T-helper 1 cell treated with Interleukin-12 subunit alpha and Interleukin-12 subunit beta and Interleukin-4 antibody, amounts not matched to agents 30 ng/mL and 1 ng/mL, for 36 hours (primary cell): ENCODE measurements at regions not wholly inside any gene's neighbourhood (a gene's known extent, or its start where the extent isn't known, plus 50 kb on each side); places are given as distances from the start of the nearest gene placed in this dataset.

Experiments used
- intact Hi-C: fragments of 100-400 bp; cut with micrococcal nuclease; formaldehyde crosslinking; loops from one replicate; pipeline ENCODE4 v1.15.1; 2024

DNA sequence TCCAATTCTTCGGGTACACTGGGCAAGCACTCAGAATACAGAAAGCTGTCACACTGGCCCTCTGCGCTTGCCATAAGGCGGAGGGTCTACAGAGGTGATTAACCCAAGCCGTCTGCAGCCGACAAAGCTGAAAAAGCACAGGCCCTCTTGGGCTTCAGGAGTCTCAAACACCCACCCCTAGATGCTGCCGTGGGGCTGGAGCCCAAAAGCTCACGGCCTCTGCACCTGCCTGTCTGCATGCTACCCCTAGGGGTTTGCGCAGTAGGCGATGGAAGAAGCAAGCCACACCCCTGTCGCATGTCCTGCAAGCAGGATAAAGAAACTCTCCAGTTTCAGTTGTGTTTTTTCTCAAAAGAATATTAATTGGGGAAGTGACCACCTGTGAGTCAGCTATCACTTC, 118.8 kb upstream of the PLEKHA5 start:
- intact Hi-C loops, result no loop called here

DNA sequence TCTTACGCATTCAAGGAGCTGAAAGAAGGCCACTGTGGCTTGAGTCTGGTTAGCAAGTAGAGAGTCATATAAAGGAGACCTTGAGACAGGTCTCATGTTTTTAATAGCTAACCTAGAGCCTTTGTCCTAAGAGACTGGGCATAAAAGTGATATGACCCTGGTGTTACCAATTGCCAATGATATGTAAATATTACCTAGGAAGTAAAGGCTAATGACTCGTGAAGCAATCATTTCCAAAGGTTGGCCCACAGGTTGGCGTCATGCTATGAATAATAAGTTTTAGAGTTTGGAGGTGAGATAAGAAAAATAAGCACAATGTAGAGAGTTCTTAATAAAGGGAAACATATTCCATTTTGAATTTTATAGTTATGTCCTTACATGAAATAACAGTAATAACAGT, 116.6 kb upstream of the PLEKHA5 start:
- intact Hi-C loops, result no loop called here

DNA sequence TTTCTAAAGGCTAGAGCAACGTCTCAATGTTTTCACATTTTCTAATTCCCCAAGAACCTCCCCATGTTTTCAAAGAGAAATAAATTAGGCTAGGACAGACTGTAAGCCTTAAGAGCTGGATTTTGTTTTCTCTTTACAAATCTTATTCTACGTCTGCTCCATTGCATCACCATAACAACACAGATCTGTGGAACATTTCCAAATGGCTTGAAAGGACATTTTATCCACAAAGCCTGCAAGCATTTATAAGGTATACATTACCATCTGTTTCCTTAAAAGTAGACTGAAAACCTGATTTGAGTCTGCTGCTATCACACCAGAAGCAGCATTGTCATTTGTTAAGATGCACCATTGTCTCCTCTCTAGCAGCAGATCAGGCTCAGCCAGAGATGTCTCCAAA, 115.3 kb upstream of the PLEKHA5 start:
- intact Hi-C loops, result no loop called here

DNA sequence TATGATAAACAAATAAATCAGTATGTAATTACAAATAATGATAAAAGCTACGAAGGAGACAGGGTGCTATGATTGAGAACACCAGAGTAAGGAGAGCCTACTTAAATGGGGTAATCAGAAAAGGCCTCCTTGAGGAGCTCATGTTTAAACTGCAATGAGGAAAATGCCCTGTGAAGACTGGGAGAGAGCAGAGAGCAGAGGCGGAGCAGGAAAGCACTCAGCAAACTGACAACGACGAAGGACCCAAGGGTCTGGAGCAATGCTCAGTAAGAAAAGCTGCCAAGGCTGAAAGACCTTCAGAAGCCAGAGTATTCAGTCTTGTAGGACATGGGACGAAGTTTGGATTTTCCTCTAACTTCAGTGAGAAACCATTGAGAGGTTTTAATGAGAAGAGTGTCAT, 114.2 kb upstream of the PLEKHA5 start:
- intact Hi-C loops, result no loop called here

DNA sequence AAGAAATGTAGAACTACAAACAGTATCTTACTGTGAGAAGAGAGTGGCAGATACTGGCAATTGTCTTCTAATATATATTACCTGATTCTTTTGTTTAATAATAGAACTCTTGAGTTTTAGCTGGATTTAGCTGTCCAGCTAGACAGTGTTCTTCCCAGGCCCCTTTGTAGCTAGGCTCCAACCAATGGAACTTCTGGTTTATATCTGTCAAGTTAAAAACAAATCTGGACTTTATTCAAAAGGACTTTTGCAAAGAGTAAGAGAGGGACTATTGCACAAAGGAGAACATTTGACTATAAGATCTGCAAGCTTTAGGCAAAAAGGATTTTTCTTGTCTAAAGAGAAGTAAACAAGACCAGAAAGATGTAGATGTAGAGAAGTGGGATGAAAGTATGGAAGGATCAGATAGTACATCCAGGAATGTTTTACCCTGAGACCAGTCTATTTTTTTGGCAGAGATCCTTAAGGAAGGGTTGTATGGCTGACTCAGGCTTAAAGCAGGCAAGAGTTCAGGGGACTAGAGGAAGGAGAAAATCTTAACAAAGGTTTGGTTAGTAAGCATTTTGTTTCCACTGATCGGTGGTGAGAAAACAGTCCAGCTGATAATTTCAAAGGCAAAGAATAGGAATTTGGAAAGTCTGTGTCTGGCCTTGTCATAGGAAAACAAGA, 111.1 kb upstream of the PLEKHA5 start:
- intact Hi-C loops, result no loop called here

DNA sequence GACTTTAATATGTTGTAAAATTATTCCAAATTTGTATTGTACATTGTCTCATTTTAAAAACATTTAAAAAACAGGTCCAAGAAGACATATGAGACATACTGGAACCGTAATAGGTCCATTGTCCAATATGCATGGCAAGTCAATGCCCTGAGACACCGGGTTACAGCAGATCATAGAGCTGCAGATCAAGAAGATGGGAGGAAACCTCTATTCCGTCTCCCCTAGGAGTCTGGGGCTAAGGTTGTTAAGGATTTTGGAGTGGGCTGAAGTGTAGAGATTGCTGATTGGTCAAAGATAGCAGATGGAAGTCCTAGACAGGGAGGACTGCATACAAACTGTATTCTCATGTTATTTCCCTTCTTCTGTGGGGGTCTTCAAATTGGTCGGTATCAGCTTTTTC, 108.3 kb upstream of the PLEKHA5 start:
- intact Hi-C loops, result no loop called here

DNA sequence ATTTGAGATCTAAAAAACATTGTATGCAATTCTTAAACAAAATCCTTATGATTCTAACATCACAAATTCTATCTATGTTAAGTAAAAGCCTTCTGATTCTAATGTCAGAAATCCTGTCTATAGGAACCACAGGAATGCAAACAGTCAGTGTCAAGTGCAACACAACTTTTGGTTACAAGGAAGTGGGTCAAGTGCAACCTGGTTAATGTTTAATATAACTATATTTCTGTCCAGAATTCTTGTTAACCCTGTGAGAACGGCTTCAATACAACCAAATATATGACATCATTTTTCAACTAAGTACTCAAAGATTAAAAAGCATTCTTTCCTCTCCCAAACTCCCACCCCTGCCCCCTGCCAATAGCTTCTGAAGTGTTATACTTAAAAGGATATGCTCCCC, 107.9 kb upstream of the PLEKHA5 start:
- intact Hi-C loops, result no loop called here

DNA sequence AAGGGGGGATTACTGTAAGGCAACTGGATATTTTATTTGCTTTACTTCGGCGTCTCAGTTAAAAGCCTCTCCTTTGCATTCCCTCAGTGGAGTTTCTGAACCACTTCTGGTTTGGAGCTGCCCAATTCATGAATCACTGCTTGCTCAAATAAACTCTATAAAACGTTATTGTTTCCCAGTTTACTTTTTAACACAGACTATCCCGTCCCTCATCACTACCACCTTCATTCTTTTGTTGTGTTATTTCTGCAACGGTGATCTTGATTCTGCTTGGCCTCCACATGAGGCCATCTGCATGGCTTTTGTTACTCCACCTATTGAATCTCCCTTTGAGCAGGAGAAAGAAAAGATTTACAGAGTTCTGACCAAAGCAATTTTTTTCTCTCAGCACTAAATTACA, 104.0 kb upstream of the PLEKHA5 start:
- intact Hi-C loops, result no loop called here

DNA sequence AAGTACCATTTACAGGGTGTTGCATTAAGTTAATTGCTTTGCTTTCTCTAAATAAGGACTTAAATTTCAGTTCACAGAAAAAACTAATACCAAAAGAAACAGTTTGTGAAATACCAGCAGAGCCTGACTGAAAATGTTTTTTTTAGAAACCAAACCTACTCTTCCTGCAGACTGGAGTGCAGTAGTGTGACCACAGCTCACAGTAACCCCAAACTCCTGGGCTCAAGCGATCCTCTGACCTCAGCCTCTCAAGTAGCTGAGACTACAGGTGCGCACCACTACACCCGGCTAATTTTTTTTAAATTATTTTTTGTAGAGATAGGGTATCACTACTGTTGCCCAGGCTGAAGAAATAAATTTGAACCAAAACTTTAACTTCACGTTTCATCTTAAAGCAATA, 103.5 kb upstream of the PLEKHA5 start:
- intact Hi-C loops, result no loop called here

DNA sequence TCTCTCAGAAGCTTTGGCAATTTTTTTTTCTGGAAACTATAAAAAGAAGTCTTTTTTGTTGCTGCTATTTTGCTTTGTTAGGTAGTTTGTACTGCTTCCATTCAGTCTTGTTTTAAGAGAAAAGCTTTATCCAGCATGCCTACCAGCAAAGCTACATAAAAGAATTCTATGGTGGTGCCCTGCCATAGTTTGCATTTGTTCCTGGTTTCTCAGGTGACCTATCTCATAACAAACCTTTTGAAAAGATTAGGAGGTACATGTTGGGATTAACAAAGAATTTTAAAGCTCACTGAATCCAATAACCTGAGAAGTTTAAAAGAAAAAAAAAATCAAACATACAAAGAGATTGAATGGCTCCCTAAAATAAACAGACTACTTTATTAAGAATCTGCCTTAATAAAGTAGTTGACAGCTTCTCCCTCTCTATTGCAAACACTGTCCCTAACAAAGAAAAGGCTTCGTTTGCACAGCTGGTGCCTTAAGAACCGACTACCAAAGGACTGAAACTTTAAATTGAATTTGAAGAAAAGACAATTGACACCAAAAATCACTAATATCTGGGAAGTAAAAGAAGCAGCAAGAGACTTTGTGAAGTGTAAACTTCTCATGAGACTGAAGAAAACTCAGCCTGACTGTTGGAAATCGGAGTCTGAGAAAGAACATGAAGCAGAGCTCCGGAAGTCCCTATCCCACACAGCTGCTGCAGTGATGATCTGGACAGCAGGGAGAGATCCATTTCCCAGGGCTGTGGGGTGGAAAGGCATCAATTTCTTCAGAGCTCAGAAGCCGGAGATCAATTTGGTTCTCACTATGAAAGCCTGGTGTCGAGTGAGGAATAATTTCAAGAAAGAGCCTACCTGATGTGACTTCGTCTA, 102.7 kb upstream of the PLEKHA5 start:
- intact Hi-C loops, result no loop called here

DNA sequence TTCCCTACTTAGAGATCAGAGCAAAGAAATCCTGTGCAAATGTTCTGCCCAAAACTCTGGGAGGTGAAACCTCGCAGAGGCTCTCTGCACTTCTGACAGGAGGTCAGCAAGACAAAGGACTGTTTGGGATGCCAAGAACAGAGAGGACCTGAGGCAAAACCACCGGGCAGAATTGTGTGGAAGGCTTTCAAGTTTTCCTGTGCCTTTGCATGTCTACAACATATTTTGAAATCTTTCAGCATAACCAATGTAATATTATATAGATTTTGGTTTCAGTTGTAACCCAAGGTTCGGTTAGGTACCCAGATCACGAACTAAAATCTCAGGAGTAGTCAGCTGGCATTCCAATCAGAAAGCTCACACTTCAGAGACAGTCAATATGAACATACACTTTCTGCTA, 99.4 kb upstream of the PLEKHA5 start:
- intact Hi-C loops, result no loop called here

DNA sequence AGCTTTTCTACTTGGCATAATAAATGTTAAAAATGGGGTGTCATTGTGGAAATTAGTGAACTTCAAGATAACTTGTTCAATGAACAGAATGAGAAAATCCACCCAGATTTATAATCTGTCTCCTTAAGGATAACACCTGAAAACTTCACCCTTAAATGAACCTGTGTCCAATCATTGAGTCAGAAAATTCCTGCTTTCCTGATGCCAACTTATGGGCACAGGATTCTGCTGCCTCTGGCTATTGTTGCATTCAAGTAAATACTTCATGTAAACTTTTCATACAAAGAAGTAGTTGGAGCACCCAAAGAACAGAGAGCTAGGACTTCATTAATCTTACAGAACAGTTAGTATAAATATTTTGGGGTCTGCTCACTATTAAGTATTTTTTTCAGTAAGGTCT, 98.9 kb upstream of the PLEKHA5 start:
- intact Hi-C loops, result no loop called here

DNA sequence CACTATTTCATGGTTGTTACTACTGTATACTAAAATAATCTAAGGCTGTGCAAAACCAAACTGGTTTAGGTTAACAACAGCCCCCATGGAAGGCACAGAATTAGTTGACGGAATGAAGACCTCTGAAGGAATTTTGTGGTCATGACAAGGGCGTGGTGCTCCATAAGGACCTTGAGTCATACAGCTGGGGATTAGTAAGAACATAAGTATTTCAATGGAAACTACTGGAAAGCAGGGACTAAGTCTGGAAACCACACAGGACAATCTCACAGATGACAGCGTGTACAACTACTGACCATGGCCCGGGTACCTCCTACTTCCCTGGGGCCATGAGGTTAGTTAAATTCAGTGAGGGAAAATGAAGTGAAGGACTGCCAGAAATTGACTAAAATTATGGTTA, 98.5 kb upstream of the PLEKHA5 start:
- intact Hi-C loops, result no loop called here

DNA sequence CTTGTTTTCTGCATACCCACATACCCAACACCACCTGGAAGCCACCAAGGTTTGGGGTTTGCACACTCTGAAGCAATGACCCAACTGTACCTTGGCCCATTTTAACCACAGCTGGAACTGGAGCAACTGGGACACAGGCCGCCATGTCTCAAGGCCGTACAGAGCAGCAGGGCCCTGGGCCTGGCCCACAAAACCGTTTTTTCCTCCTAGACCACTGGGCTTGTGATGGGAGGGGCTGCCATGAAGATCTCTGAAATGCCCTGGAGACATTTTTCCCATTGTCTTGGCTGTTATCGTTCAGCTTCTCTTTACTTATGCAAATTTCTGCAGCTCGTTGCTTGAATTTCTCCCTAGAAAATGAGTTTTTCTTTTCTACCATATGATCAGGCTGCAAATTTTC, 96.7 kb upstream of the PLEKHA5 start:
- intact Hi-C loops, result no loop called here

DNA sequence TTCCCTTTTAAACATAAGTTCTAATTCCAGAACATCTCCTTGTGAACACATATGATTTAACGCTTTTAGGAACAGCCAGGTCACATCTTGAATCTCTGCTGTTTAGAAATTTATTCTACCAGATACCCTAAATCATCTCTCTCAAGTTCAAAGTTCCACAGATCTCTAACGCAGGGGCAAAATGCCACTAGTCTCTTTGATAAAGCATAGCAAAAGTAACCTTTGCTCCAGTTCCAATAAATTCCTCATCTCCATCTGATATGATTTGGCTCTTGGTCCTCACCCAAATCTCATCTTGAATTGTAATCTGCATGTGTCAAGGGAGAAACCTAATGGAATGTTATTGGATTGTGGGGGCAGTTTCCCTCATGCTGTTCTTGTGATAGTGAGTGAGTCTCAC, 96.3 kb upstream of the PLEKHA5 start:
- intact Hi-C loops, result no loop called here

DNA sequence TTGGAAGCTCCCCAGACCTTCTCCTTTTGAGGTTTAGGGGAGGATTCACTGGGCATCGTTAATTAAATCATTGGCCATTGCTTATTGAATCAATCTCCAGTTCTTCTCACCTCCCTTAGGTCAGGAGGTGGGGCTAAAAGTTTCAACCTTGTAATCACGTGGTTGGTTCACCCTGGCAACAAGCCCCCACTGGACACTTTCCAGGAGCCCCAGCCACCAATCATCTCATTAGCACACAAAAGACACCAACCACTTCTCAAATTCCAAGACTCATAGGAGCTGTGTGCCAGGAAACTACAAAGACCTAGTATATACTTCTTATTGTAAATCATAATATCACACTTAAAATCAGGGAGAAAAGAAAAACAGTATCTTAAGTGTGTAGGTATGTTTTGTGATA, 94.6 kb upstream of the PLEKHA5 start:
- intact Hi-C loops, result no loop called here

DNA sequence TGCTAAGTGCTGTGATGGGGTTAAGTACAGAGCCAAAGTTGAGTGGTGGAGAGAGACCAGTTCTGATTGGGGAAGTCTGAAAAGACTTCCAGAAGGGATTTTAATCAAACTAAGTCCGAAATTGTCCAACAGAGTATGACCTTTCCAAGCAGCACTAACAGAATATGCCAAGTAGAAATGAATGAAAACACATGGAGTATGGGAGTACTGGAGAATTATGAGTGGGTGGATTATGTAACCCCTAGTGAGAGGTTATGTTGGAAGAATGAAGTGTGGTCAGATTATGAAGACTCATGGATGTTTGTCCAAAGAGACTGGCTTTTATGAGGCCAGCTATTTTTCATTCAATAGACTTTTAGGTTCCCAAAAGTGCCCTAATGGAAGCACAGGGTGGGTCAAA, 94.0 kb upstream of the PLEKHA5 start:
- intact Hi-C loops, result no loop called here

DNA sequence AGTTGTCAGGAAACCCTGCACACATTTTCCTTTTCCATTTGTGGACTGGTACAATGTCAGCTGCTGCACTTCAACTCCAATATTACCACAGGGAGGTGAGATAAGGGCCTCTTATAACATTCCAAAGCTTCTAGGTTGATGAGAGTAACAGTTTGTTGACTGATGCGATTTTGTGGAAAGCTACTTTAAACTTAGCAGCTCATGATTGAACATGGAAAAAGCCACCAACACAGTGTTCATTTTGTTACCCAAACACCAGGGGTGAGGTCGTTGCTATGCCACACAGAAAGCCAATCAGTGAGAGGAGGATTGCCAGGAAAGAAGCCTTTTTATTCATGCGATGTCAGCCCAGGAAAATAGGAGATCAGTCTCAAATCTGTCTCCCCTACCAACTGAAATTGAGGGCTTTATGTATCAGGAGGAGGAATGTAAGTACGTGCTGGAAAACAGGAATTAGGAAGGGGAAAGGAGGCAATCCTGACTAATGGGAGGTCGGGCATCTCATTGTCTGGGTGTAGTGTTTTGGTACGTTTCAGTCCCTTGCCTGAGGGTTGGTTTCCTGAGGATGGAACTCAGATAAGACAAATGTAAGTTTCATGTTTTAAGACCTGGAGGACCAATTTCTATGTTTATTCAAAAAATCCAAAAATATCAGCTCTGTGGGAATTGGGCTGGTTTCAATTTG, 92.7 kb upstream of the PLEKHA5 start:
- intact Hi-C loops, result no loop called here

DNA sequence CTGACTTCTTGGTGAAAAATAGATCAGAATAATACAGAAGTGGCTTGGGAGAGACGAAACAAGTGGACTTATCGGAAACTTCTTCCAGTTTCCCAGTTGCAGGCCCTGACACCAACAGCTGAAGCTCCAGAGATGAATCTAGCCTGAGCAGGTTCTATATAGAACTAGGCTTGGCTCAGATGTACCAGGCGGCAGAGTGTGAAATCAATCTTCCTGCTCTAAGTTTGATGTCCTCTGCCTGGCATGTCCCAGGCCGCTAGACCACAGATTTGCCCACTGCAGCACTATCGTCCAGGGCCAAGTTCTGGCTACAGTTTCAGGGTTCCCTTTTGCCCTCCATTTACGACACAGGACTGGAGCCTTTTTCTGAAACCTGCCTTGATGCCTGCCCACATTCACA, 91.3 kb upstream of the PLEKHA5 start:
- intact Hi-C loops, result no loop called here

DNA sequence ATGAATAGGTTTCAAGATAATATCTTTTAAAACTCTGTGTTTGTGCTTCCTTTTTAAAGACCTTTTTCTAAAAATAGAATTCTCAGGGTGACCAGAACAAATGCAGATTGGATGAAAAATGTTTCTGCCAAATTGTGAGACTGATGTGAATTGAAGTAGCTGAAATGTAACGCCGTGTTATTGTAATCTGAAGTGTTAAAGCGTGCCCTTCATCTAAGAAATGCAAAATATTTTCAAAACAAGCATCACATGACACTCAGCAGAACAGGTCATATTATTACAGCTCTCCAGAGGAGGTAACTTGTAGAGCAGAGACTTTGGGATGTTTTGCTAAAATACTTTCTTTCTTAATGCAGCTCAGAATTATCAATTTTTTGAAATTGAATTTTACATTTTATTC, 90.0 kb upstream of the PLEKHA5 start:
- intact Hi-C loops, result no loop called here

DNA sequence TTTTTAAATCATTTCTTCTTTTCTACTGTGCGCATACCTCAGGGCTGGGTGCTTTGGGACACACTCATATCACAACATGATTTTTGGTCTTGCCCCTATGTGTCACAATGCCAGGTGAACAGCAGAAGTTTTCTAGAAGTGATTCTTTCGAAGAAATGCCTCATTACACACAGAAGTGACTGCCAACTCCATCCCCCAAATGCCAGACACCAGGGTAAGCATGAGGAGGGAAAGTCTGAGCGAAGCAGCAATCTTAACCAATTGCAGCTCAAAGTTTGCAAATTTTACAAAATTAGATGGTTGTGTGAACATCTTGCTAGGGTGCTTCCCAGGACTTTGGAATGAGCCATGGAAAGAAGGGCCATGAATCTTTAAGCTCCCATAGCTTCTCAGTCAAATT, 87.3 kb upstream of the PLEKHA5 start:
- intact Hi-C loops, result no loop called here

DNA sequence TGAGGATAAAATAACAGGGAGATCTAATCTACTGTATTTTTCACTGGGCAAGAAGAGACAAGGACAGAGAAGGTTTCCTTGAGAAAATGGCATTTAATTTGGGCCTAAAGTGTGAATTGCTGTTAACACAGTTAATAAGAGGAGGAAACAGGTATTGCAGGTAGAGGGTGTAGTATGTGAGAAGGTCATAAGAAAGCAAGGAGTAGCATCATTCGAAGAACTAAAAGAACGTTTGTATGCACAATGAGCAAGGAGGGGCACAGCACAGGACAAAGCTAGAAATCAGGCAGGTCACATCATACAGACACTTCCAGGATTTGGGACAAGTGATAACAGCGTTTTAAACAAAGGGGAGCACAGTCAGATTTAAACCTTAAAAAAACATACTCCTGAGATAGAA, 85.1 kb upstream of the PLEKHA5 start:
- intact Hi-C loops, result no loop called here

DNA sequence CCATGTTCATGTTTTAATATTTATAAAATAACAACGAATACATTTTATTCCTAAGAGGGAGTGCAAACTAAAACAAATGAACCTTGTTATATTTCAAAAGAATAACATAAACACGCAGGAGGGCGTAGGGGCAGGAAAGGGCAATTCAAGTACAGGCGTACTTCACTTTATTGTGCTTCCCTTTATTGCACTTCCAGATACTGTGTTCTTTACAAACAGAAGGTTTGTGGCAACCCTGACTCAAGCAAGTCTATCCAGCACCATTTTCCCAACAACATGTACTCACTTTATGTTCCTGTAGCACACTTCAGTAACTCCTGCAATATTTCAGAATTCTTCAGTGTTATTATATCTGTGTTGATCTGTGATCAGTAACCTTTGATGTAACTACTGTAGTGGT, 84.6 kb upstream of the PLEKHA5 start:
- intact Hi-C loops, result no loop called here
